ENCODE measurements at regions not wholly inside any gene's neighbourhood (a gene's known extent, or its start where the extent isn't known, plus 50 kb on each side); places are given as distances from the start of the nearest gene placed in this dataset.

- TF ChIP-seq MAX (IDR thresholded peaks at IDR 0.05) (no peak), FOXM1 (IDR thresholded peaks at IDR 0.05; ENCODE audit: borderline replicate concordance, low read depth) (no peak), ZBTB7A (IDR thresholded peaks at IDR 0.05; ENCODE audit: low read depth) (no peak), RAD21 (IDR thresholded peaks at IDR 0.05; ENCODE audit: low read depth) (no peak)
- TF ChIP-seq, protein P1, sequence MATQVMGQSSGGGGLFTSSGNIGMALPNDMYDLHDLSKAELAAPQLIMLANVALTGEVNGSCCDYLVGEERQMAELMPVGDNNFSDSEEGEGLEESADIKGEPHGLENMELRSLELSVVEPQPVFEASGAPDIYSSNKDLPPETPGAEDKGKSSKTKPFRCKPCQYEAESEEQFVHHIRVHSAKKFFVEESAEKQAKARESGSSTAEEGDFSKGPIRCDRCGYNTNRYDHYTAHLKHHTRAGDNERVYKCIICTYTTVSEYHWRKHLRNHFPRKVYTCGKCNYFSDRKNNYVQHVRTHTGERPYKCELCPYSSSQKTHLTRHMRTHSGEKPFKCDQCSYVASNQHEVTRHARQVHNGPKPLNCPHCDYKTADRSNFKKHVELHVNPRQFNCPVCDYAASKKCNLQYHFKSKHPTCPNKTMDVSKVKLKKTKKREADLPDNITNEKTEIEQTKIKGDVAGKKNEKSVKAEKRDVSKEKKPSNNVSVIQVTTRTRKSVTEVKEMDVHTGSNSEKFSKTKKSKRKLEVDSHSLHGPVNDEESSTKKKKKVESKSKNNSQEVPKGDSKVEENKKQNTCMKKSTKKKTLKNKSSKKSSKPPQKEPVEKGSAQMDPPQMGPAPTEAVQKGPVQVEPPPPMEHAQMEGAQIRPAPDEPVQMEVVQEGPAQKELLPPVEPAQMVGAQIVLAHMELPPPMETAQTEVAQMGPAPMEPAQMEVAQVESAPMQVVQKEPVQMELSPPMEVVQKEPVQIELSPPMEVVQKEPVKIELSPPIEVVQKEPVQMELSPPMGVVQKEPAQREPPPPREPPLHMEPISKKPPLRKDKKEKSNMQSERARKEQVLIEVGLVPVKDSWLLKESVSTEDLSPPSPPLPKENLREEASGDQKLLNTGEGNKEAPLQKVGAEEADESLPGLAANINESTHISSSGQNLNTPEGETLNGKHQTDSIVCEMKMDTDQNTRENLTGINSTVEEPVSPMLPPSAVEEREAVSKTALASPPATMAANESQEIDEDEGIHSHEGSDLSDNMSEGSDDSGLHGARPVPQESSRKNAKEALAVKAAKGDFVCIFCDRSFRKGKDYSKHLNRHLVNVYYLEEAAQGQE (IDR thresholded peaks at IDR 0.05; ENCODE audit: low read depth): no peak
These were observed 487.5 kb upstream of the ZNF608 start for GRCh38 chr5:125233944-125234343.

- no peak for TF ChIP-seq YY1 (IDR thresholded peaks at IDR 0.05; ENCODE audit: low read depth)
These were observed 489.6 kb upstream of the ZNF608 start for GRCh38 chr5:125236007-125236406.

DNA sequence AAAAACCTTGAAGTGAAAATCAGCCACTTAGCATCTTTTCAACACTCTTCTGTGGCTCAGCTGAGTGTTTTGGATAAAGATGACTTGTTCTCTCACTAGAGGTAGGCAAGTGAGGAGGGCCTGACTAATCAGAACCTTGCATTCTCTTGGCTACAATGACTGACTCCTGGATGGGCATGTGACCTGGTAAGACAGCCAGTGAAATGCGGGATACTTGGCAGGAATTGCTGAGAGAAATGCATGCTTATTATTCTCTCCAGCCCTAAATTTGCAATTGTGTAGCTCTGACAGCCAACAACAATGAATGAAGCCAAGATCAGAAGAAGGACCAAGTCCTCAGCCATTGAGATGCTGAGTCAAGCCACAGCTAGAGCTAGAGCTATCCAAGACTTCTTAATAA lies 490.5 kb upstream of the ZNF608 start:
- no peak for TF ChIP-seq CEBPB (IDR thresholded peaks at IDR 0.05)
- TF ChIP-seq, protein P1 (IDR thresholded peaks at IDR 0.05; ENCODE audit: low read depth): no peak
- no peak for TF ChIP-seq MAX (IDR thresholded peaks at IDR 0.05)
- TF ChIP-seq, protein P2, sequence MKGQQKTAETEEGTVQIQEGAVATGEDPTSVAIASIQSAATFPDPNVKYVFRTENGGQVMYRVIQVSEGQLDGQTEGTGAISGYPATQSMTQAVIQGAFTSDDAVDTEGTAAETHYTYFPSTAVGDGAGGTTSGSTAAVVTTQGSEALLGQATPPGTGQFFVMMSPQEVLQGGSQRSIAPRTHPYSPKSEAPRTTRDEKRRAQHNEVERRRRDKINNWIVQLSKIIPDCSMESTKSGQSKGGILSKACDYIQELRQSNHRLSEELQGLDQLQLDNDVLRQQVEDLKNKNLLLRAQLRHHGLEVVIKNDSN (IDR thresholded peaks at IDR 0.05): no peak
- TF ChIP-seq CREB1 (IDR thresholded peaks at IDR 0.05; ENCODE audit: low read depth): no peak
- no peak for TF ChIP-seq EGR1 (IDR thresholded peaks at IDR 0.05)
- TF ChIP-seq TCF12 (IDR thresholded peaks at IDR 0.05; ENCODE audit: low read depth): no peak
- no peak for TF ChIP-seq TEAD4 (IDR thresholded peaks at IDR 0.05)
- no peak for TF ChIP-seq ZBTB7A (IDR thresholded peaks at IDR 0.05; ENCODE audit: low read depth)

DNA sequence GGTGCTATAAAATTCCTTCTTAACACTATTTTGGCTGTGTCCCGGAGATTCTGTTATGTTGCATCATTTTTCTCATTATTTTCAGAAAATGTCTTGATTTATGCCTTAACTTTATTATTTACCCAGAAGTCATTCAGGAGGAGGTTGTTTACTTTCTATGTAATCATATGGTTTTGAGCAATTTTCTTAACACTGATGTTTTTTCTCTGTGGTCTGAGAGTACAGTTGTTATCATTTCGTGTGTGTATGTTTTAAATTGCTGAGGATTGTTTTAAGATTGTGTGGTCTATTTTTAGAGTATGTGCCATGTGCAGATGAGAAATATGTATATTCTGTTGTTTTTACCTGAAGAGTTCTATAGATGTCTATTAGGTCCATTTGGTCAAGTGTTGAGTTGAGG lies 498.1 kb upstream of the ZNF608 start:
- TF ChIP-seq TAF1 (IDR thresholded peaks at IDR 0.05; ENCODE audit: low read depth): no peak
- TF ChIP-seq FOXM1 (IDR thresholded peaks at IDR 0.05; ENCODE audit: borderline replicate concordance, low read depth): no peak
- TF ChIP-seq CEBPB (IDR thresholded peaks at IDR 0.05): no peak
- TF ChIP-seq, protein P1 (IDR thresholded peaks at IDR 0.05; ENCODE audit: low read depth): no peak
- TF ChIP-seq NFIC (IDR thresholded peaks at IDR 0.05): no peak

DNA sequence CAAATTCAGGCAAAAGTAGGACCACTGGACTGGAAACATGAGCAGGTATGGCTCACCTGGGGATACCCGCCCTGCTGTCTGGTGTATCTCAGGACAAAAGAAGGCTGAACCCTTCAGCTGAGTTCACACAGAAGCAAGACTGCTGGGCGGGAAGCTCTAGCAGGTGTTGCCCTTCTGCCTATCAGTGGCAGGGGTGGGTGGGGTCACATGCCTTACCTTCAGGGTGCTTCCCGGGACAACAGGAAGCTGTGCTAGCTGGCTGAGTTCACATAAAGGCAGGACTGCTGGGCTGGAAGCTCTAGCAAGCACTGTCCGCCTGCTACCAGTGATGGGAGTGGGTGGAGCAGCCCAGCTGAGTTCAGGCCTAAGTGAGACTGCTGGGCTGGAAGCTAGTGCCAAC lies 498.8 kb upstream of the ZNF608 start:
- TF ChIP-seq TEAD4 (IDR thresholded peaks at IDR 0.05): no peak
- TF ChIP-seq EGR1 (IDR thresholded peaks at IDR 0.05): no peak
- no peak for TF ChIP-seq RAD21 (IDR thresholded peaks at IDR 0.05; ENCODE audit: low read depth)
- no peak for TF ChIP-seq CREB1 (IDR thresholded peaks at IDR 0.05; ENCODE audit: low read depth)
- TF ChIP-seq, protein P2 (IDR thresholded peaks at IDR 0.05): no peak
- no peak for TF ChIP-seq MAX (IDR thresholded peaks at IDR 0.05)
- no peak for TF ChIP-seq TCF12 (IDR thresholded peaks at IDR 0.05; ENCODE audit: low read depth)
- TF ChIP-seq ZBTB7A (IDR thresholded peaks at IDR 0.05; ENCODE audit: low read depth): no peak
- TF ChIP-seq NFIC (IDR thresholded peaks at IDR 0.05): no peak
- TF ChIP-seq TAF1 (IDR thresholded peaks at IDR 0.05; ENCODE audit: low read depth): no peak
- no peak for TF ChIP-seq FOXM1 (IDR thresholded peaks at IDR 0.05; ENCODE audit: borderline replicate concordance, low read depth)
- TF ChIP-seq, protein P1 (IDR thresholded peaks at IDR 0.05; ENCODE audit: low read depth): no peak
- no peak for TF ChIP-seq EP300 (IDR thresholded peaks at IDR 0.05; ENCODE audit: borderline replicate concordance)
- TF ChIP-seq CEBPB (IDR thresholded peaks at IDR 0.05): no peak
- no peak for TF ChIP-seq YY1 (IDR thresholded peaks at IDR 0.05; ENCODE audit: low read depth)
